G401.6 (cell line): ENCODE measurements at regions not wholly inside any gene's neighbourhood (a gene's known extent, or its start where the extent isn't known, plus 50 kb on each side); places are given as distances from the start of the nearest gene placed in this dataset.

Experiments
- FAIRE-seq: peaks from 2 replicates; lab custom pipeline; 2012; peaks lifted over from hg19 to GRCh38; lab: Jason Lieb, UNC

GRCh38 chr5:57836331-57836730 is 353.7 kb upstream of the ACTBL2 start:
- no peak for FAIRE-seq

- no peak for FAIRE-seq
Observed at GRCh38 chr5:57834829-57835608, 352.4 kb upstream of the ACTBL2 start.

- FAIRE-seq, result no peak
Observed at GRCh38 chr5:57833489-57833888, 350.9 kb upstream of the ACTBL2 start.

GRCh38 chr5:57832875-57833274 is 350.3 kb upstream of the ACTBL2 start:
- no peak for FAIRE-seq

GRCh38 chr5:57831932-57832331 is 349.3 kb upstream of the ACTBL2 start:
- no peak for FAIRE-seq

- no peak for FAIRE-seq
Observed at GRCh38 chr5:57831090-57831489, 348.5 kb upstream of the ACTBL2 start.

- no peak for FAIRE-seq
Observed at GRCh38 chr5:57828221-57828620, 345.6 kb upstream of the ACTBL2 start.

- FAIRE-seq, result no peak
Observed at GRCh38 chr5:57825031-57825686, 342.5 kb upstream of the ACTBL2 start.

- FAIRE-seq, result no peak
Observed at GRCh38 chr5:57824623-57825022, 342.0 kb upstream of the ACTBL2 start.

GRCh38 chr5:57824047-57824446 is 341.4 kb upstream of the ACTBL2 start:
- no peak for FAIRE-seq

- FAIRE-seq, result no peak
Observed at GRCh38 chr5:57822651-57823050, 340.0 kb upstream of the ACTBL2 start.

GRCh38 chr5:57818397-57818796 is 335.8 kb upstream of the ACTBL2 start:
- FAIRE-seq, result no peak

- FAIRE-seq, result no peak
Observed at GRCh38 chr5:57817924-57818323, 335.3 kb upstream of the ACTBL2 start.

- FAIRE-seq, result no peak
Observed at GRCh38 chr5:57817001-57817453, 334.4 kb upstream of the ACTBL2 start.

GRCh38 chr5:57816108-57816507 is 333.5 kb upstream of the ACTBL2 start:
- FAIRE-seq, result no peak

GRCh38 chr5:57805732-57806131 is 323.1 kb upstream of the ACTBL2 start:
- no peak for FAIRE-seq

- no peak for FAIRE-seq
Observed at GRCh38 chr5:57805170-57805569, 322.6 kb upstream of the ACTBL2 start.

GRCh38 chr5:57804505-57804904 is 321.9 kb upstream of the ACTBL2 start:
- no peak for FAIRE-seq

GRCh38 chr5:57804007-57804444 is 321.4 kb upstream of the ACTBL2 start:
- FAIRE-seq, result no peak

GRCh38 chr5:57802131-57802530 is 319.5 kb upstream of the ACTBL2 start:
- no peak for FAIRE-seq

GRCh38 chr5:57795203-57795602 is 312.6 kb upstream of the ACTBL2 start:
- no peak for FAIRE-seq

GRCh38 chr5:57791875-57792274 is 309.3 kb upstream of the ACTBL2 start:
- no peak for FAIRE-seq

- no peak for FAIRE-seq
Observed at GRCh38 chr5:57785946-57786345, 303.3 kb upstream of the ACTBL2 start.

GRCh38 chr5:57784121-57784520 is 301.5 kb upstream of the ACTBL2 start:
- FAIRE-seq, result no peak
